ENCODE measurements at regions not wholly inside any gene's neighbourhood (a gene's known extent, or its start where the extent isn't known, plus 50 kb on each side); places are given as distances from the start of the nearest gene placed in this dataset.
"Not testable (repeated sequence)": the region's sequence is repeated elsewhere in the genome, so short reads cannot be mapped to it uniquely, and the experiment has no call there.

DNA sequence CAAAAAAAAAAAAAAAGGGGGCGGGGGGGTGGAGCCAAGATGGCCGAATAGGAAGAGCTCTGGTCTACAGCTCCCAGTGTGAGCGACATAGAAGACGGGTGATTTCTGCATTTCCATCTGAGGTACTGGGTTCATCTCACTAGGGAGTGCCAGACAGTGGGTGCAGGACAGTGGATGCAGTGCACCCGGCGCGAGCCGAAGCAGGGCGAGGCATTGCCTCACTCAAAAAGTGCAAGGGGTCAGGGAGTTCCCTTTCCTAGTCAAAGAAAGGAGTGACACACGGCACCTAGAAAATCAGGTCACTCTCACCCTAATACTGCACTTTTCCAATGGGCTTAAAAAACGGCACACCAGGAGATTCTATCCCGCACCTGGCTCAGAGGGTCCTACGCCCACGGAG lies 755.0 kb upstream of the PITX2 start:
- FAIRE-seq; POLR2A ChIA-PET; SMC1A ChIA-PET (ENCODE audit: uncharacterized antibody, unreplicated experiment); H2AFZ ChIP-seq (ENCODE audit: control insufficient read depth, low read depth, low read length); RAD21 ChIA-PET (ENCODE audit: unreplicated experiment); H3K79me2 ChIP-seq (ENCODE audit: control insufficient read depth, insufficient read depth, low read length); H3K27me3 ChIP-seq (replicated peaks in 1 of 2; ENCODE audit: control insufficient read depth in 2 of 2, insufficient read depth in 2 of 2, low read length in 1 of 2); BruUV-seq (replicated peaks); H3K4me2 ChIP-seq (ENCODE audit: control insufficient read depth, insufficient read depth); CTCF ChIA-PET; H4K20me1 ChIP-seq (ENCODE audit: control insufficient read depth, insufficient read depth); in situ Hi-C loops (cut with MboI); intact Hi-C loops (cut with micrococcal nuclease; ENCODE audit: unreplicated experiment); H3K4me1 ChIP-seq (ENCODE audit: control insufficient read depth, insufficient read depth, low read length); H3K27ac ChIP-seq (ENCODE audit: control insufficient read depth, insufficient read depth); H3K9me3 ChIP-seq (replicated peaks; ENCODE audit: control insufficient read depth, insufficient read depth, low read length); H3K9ac ChIP-seq (ENCODE audit: control insufficient read depth, insufficient read depth, low read length); DNase-seq (ENCODE audit: low read depth, low spot score); H3K4me3 ChIP-seq; H3K36me3 ChIP-seq (ENCODE audit: control insufficient read depth in 2 of 2, insufficient read depth in 2 of 2, low read length in 1 of 2); ATAC-seq: not testable (repeated sequence)
- WGBS (ENCODE audit: insufficient coverage, insufficient replicate concordance, low lambda C conversion rate, missing lambda C conversion rate): 68% methylated on average over 10 of the region's 14 CpGs

DNA sequence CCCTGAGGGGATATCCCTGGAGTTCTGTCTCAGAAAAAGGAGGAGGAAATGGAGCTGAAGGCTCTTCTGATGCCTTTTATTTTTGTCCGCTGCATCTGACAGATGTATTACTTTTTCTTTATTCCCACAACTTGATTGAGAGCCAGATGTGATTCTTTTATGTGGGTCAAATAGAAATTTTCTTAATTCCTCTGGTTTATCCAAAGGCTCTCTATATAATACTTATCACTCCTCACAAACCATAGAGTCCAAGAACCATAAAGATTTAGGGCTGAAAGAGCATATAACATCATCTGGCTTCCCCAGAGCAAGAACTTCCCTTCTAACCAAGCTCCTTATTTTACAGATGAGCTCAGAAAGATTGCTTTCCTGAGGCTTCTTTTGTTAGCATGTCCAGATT lies 756.7 kb upstream of the FAM241A start:
- ChIA-PET CTCF (no interaction called here), POLR2A (no interaction called here), RAD21 (ENCODE audit: unreplicated experiment) (no interaction called here), SMC1A (ENCODE audit: uncharacterized antibody, unreplicated experiment) (no interaction called here)
- H3K36me3 ChIP-seq (ENCODE audit: control insufficient read depth in 2 of 2, insufficient read depth in 2 of 2, low read length in 1 of 2): no peaks in the 10 kb centered on the region
- H3K79me2 ChIP-seq (ENCODE audit: control insufficient read depth, insufficient read depth, low read length): no peaks in the 10 kb centered on the region
- no peaks in the 10 kb centered on the region for H3K27me3 ChIP-seq (replicated peaks in 1 of 2; ENCODE audit: control insufficient read depth in 2 of 2, insufficient read depth in 2 of 2, low read length in 1 of 2)
- H3K27ac ChIP-seq (ENCODE audit: control insufficient read depth, insufficient read depth): no peak overlapping the region
- H3K4me1 ChIP-seq (ENCODE audit: control insufficient read depth, insufficient read depth, low read length): no peaks in the 10 kb centered on the region
- H4K20me1 ChIP-seq (ENCODE audit: control insufficient read depth, insufficient read depth): no peaks in the 10 kb centered on the region
- no peak overlapping the region for H3K4me3 ChIP-seq
- no peak overlapping the region for H3K9ac ChIP-seq (ENCODE audit: control insufficient read depth, insufficient read depth, low read length)
- BruUV-seq (replicated peaks): no TSS peak
- no peak overlapping the region for H2AFZ ChIP-seq (ENCODE audit: control insufficient read depth, low read depth, low read length)
- no peak overlapping the region for H3K4me2 ChIP-seq (ENCODE audit: control insufficient read depth, insufficient read depth)
- ATAC-seq (no peak), DNase-seq (ENCODE audit: low read depth, low spot score) (no peak), FAIRE-seq (no peak)
- intact Hi-C loops (cut with micrococcal nuclease; ENCODE audit: unreplicated experiment) (no loop called here), in situ Hi-C loops (cut with MboI) (no loop called here)
- H3K9me3 ChIP-seq (replicated peaks; ENCODE audit: control insufficient read depth, insufficient read depth, low read length): no peaks in the 10 kb centered on the region
- 0% methylated on average over 1 of the region's 1 CpG for WGBS (ENCODE audit: insufficient coverage, insufficient replicate concordance, low lambda C conversion rate, missing lambda C conversion rate)
- TF ChIP-seq FOXK2 (IDR thresholded peaks at IDR 0.05): no peak
- TF ChIP-seq KDM1A (IDR thresholded peaks at IDR 0.05; ENCODE audit: borderline replicate concordance): no peak
- TF ChIP-seq NFIC (IDR thresholded peaks at IDR 0.05; ENCODE audit: low read depth, low read length): no peak
- TF ChIP-seq, protein P1, sequence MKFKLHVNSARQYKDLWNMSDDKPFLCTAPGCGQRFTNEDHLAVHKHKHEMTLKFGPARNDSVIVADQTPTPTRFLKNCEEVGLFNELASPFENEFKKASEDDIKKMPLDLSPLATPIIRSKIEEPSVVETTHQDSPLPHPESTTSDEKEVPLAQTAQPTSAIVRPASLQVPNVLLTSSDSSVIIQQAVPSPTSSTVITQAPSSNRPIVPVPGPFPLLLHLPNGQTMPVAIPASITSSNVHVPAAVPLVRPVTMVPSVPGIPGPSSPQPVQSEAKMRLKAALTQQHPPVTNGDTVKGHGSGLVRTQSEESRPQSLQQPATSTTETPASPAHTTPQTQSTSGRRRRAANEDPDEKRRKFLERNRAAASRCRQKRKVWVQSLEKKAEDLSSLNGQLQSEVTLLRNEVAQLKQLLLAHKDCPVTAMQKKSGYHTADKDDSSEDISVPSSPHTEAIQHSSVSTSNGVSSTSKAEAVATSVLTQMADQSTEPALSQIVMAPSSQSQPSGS (IDR thresholded peaks at IDR 0.05; ENCODE audit: low read length): no peak
- TF ChIP-seq, protein P2, sequence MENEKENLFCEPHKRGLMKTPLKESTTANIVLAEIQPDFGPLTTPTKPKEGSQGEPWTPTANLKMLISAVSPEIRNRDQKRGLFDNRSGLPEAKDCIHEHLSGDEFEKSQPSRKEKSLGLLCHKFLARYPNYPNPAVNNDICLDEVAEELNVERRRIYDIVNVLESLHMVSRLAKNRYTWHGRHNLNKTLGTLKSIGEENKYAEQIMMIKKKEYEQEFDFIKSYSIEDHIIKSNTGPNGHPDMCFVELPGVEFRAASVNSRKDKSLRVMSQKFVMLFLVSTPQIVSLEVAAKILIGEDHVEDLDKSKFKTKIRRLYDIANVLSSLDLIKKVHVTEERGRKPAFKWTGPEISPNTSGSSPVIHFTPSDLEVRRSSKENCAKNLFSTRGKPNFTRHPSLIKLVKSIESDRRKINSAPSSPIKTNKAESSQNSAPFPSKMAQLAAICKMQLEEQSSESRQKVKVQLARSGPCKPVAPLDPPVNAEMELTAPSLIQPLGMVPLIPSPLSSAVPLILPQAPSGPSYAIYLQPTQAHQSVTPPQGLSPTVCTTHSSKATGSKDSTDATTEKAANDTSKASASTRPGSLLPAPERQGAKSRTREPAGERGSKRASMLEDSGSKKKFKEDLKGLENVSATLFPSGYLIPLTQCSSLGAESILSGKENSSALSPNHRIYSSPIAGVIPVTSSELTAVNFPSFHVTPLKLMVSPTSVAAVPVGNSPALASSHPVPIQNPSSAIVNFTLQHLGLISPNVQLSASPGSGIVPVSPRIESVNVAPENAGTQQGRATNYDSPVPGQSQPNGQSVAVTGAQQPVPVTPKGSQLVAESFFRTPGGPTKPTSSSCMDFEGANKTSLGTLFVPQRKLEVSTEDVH (IDR thresholded peaks at IDR 0.05; ENCODE audit: low read depth, partially characterized antibody): no peak
- TF ChIP-seq SREBF2 (IDR thresholded peaks at IDR 0.05; ENCODE audit: low read length): no peak
- TF ChIP-seq ZNF622 (IDR thresholded peaks at IDR 0.05): no peak
- TF ChIP-seq MEF2A (IDR thresholded peaks at IDR 0.05; ENCODE audit: insufficient read depth, low read depth, low read length): no peak
- no peak for TF ChIP-seq MEF2B (IDR thresholded peaks at IDR 0.05; ENCODE audit: partially characterized antibody, poor library complexity, severe bottlenecking)
- TF ChIP-seq BMI1 (IDR thresholded peaks at IDR 0.05; ENCODE audit: borderline replicate concordance): no peak
- TF ChIP-seq, protein P3, sequence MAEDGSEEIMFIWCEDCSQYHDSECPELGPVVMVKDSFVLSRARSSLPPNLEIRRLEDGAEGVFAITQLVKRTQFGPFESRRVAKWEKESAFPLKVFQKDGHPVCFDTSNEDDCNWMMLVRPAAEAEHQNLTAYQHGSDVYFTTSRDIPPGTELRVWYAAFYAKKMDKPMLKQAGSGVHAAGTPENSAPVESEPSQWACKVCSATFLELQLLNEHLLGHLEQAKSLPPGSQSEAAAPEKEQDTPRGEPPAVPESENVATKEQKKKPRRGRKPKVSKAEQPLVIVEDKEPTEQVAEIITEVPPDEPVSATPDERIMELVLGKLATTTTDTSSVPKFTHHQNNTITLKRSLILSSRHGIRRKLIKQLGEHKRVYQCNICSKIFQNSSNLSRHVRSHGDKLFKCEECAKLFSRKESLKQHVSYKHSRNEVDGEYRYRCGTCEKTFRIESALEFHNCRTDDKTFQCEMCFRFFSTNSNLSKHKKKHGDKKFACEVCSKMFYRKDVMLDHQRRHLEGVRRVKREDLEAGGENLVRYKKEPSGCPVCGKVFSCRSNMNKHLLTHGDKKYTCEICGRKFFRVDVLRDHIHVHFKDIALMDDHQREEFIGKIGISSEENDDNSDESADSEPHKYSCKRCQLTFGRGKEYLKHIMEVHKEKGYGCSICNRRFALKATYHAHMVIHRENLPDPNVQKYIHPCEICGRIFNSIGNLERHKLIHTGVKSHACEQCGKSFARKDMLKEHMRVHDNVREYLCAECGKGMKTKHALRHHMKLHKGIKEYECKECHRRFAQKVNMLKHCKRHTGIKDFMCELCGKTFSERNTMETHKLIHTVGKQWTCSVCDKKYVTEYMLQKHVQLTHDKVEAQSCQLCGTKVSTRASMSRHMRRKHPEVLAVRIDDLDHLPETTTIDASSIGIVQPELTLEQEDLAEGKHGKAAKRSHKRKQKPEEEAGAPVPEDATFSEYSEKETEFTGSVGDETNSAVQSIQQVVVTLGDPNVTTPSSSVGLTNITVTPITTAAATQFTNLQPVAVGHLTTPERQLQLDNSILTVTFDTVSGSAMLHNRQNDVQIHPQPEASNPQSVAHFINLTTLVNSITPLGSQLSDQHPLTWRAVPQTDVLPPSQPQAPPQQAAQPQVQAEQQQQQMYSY (CRISPR knock-in tag; IDR thresholded peaks at IDR 0.05): no peak
